ENCODE measurements at regions not wholly inside any gene's neighbourhood (a gene's known extent, or its start where the extent isn't known, plus 50 kb on each side); places are given as distances from the start of the nearest gene placed in this dataset.

DNA sequence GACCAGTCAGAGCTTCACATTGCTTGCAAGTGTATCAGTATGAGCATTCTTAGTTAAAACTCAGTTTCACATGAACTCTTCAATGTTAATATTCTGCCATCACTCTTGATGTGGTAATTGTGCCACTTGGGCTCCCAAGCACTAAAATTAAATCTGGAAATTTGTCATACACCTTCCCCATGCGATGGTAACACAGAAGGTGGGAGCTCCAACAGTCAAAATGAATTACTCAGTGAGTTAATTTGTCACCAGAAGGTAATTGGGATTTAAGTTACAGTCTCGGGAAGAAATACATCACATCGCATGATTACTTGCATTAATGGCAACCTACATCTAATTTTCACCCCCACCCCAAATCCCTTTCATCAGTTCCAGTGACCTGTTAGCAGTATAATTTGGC, 376.5 kb upstream of the DAB1 start:
- TF ChIP-seq ZNF8 (CRISPR knock-in tag; IDR thresholded peaks at IDR 0.05): no peak
- no peak for TF ChIP-seq PATZ1 (CRISPR knock-in tag; IDR thresholded peaks at IDR 0.05; ENCODE audit: borderline replicate concordance)
- TF ChIP-seq SNAI2 (CRISPR knock-in tag; IDR thresholded peaks at IDR 0.05): no peak
- TF ChIP-seq, protein P1, sequence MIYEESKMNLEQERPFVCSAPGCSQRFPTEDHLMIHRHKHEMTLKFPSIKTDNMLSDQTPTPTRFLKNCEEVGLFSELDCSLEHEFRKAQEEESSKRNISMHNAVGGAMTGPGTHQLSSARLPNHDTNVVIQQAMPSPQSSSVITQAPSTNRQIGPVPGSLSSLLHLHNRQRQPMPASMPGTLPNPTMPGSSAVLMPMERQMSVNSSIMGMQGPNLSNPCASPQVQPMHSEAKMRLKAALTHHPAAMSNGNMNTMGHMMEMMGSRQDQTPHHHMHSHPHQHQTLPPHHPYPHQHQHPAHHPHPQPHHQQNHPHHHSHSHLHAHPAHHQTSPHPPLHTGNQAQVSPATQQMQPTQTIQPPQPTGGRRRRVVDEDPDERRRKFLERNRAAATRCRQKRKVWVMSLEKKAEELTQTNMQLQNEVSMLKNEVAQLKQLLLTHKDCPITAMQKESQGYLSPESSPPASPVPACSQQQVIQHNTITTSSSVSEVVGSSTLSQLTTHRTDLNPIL (CRISPR knock-in tag; IDR thresholded peaks at IDR 0.05; ENCODE audit: low read depth): no peak
- TF ChIP-seq ZFP30 (CRISPR knock-in tag; IDR thresholded peaks at IDR 0.05): no peak
- no peak for TF ChIP-seq TOX (CRISPR knock-in tag; IDR thresholded peaks at IDR 0.05; ENCODE audit: borderline replicate concordance)
- TF ChIP-seq, protein P2, sequence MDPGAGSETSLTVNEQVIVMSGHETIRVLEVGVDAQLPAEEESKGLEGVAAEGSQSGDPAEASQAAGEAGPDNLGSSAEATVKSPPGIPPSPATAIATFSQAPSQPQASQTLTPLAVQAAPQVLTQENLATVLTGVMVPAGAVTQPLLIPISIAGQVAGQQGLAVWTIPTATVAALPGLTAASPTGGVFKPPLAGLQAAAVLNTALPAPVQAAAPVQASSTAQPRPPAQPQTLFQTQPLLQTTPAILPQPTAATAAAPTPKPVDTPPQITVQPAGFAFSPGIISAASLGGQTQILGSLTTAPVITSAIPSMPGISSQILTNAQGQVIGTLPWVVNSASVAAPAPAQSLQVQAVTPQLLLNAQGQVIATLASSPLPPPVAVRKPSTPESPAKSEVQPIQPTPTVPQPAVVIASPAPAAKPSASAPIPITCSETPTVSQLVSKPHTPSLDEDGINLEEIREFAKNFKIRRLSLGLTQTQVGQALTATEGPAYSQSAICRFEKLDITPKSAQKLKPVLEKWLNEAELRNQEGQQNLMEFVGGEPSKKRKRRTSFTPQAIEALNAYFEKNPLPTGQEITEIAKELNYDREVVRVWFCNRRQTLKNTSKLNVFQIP (CRISPR knock-in tag; IDR thresholded peaks at IDR 0.05; ENCODE audit: borderline replicate concordance, low read depth): no peak
- no peak for TF ChIP-seq RARB (CRISPR knock-in tag; IDR thresholded peaks at IDR 0.05)
- TF ChIP-seq ESRRG (CRISPR knock-in tag; IDR thresholded peaks at IDR 0.05): no peak
- no peak for TF ChIP-seq CSDC2 (CRISPR knock-in tag; IDR thresholded peaks at IDR 0.05)
- TF ChIP-seq ZNF565 (CRISPR knock-in tag; conservative IDR thresholded peaks at IDR 0.05; ENCODE audit: low read depth): no peak
- TF ChIP-seq BACH2 (CRISPR knock-in tag; IDR thresholded peaks at IDR 0.05; ENCODE audit: borderline replicate concordance): no peak
- no peak for TF ChIP-seq ARNTL (CRISPR knock-in tag; IDR thresholded peaks at IDR 0.05; ENCODE audit: borderline replicate concordance, low read depth)
